Transverse colon (tissue), 4 donors: ENCODE measurements at regions not wholly inside any gene's neighbourhood (a gene's known extent, or its start where the extent isn't known, plus 50 kb on each side); places are given as distances from the start of the nearest gene placed in this dataset.

Source experiments
- DNase-seq: peaks from one replicate; pipeline ENCODE4 v3.0.0-alpha.2; 2019
- H3K27ac ChIP-seq, 4 donors: fragments of 200-600 bp; sonication (generic); 2 replicates each; pipeline ENCODE4 v1.5.1; 2016 to 2018; ENCODE audit warnings: inconsistent platforms in 4 of 4
- H3K27me3 ChIP-seq: fragments of 200-600 bp; sonication (generic); 2 replicates; pipeline ENCODE4 v1.5.1; 2017; ENCODE audit warnings: inconsistent platforms
- H3K36me3 ChIP-seq, 4 donors: fragments of 200-600 bp; sonication (generic); 2 replicates each; pipeline ENCODE4 v1.5.1; 2017 to 2019; ENCODE audit warnings: inconsistent platforms in 4 of 4
- H3K4me1 ChIP-seq, 4 donors: fragments of 200-600 bp; sonication (generic); 2 replicates each; pipeline ENCODE4 v1.5.1; 2017 to 2020; ENCODE audit warnings: inconsistent platforms in 4 of 4
- H3K4me3 ChIP-seq, 4 donors: fragments of 200-600 bp; sonication (generic); 1 replicate in 1 of 4; 2 replicates in 3 of 4; pipeline versions ENCODE4 v1.5.1 to v1.6.1; 2017 to 2019; ENCODE audit warnings: inconsistent platforms in 4 of 4
- H3K9me3 ChIP-seq, 2 donors: fragments of 200-600 bp; sonication (generic); 2 replicates each; pipeline ENCODE4 v1.5.1; 2017 to 2019; ENCODE audit warnings: inconsistent platforms in 2 of 2
- CTCF ChIP-seq, 5 experiments: fragments of 200-600 bp in 3 of 5; fragments of 450-650 bp in 2 of 5; sonication (generic) in 3 of 5; IDR thresholded peaks; 1 replicate in 2 of 5; 2 replicates in 3 of 5; pipeline ENCODE4 v1.5.1; 2016 to 2017; ENCODE audit warnings: antibody characterized with exemption in 5 of 5, inconsistent platforms in 3 of 5, mild to moderate bottlenecking in 2 of 5, moderate library complexity in 1 of 5
- EP300 ChIP-seq: sonication (generic); formaldehyde crosslinking; IDR thresholded peaks from one replicate; pipeline ENCODE4 v1.6.1; 2017; ENCODE audit warnings: antibody characterized with exemption, low read depth
- POLR2A ChIP-seq: fragments of 450-650 bp; IDR thresholded peaks from one replicate; pipeline ENCODE4 v1.6.1; 2016; ENCODE audit warnings: antibody characterized with exemption, mild to moderate bottlenecking, moderate library complexity
- POLR2AphosphoS5 ChIP-seq, 3 donors: sonication (generic); formaldehyde crosslinking; IDR thresholded peaks; one replicate each; pipeline ENCODE4 v1.6.1; 2016; ENCODE audit warnings: antibody characterized with exemption in 3 of 3
- WGBS, 2 donors: methylation state at CpG; one replicate each; pipeline ENCODE4 v1.1.5; 2018; ENCODE audit warnings: low coverage in 1 of 2; 5-methylcytosine and 5-hydroxymethylcytosine counted together
- in situ Hi-C, 4 donors: fragments of 200-750 bp; cut with MboI; loops; one replicate each; pipeline versions ENCODE4 v1.15.0 to v1.15.1; 2017; ENCODE audit warnings: low sequenced_read_pairs in 3 of 4, low pct_ligation_motif_present in 1 of 4, low pct_unique_long_range_greater_than_20kb in 1 of 4
- intact Hi-C: fragments of 100-400 bp; cut with DNase I; formaldehyde crosslinking; loops from one replicate; pipeline ENCODE4 v1.15.1; 2023; ENCODE audit warnings: low total_unique reads

GRCh38 chr12:76237086-76237701 is 111.0 kb downstream of the BBS10 start:
- H3K4me3 ChIP-seq: no peak overlapping the region
- 75 to 96% methylated on average over 5 to 7 of the region's 7 CpGs for WGBS, 2 donors
- in situ Hi-C loops: no loop called here

GRCh38 chr12:76236640-76237039 is 111.6 kb downstream of the BBS10 start:
- H3K4me1 ChIP-seq: no peaks in the 10 kb centered on the region
- in situ Hi-C loops: no loop called here
- no peak for DNase-seq
- no peaks in the 10 kb centered on the region for H3K9me3 ChIP-seq
- no peaks in the 10 kb centered on the region for H3K27me3 ChIP-seq
- no peaks in the 10 kb centered on the region for H3K36me3 ChIP-seq
- H3K4me3 ChIP-seq: no peak overlapping the region
- TF ChIP-seq EP300 (no peak), POLR2AphosphoS5 (IDR thresholded peaks at IDR 0.05) (no peak), POLR2A (no peak), CTCF (IDR thresholded peaks at IDR 0.05) (no peak)
- intact Hi-C loops: no loop called here
- WGBS, 2 donors: 74 to 89% methylated on average over 4 to 7 of the region's 7 CpGs
- H3K27ac ChIP-seq: no peak overlapping the region

More at GRCh38 chr12:76237086-76237701, 111.0 kb downstream of the BBS10 start:
- H3K27ac ChIP-seq: no peak overlapping the region
- no peaks in the 10 kb centered on the region for H3K4me1 ChIP-seq
- DNase-seq: no peak
- TF ChIP-seq POLR2A (no peak), EP300 (no peak), CTCF (IDR thresholded peaks at IDR 0.05) (no peak), POLR2AphosphoS5 (IDR thresholded peaks at IDR 0.05) (no peak)
- H3K36me3 ChIP-seq: no peaks in the 10 kb centered on the region
- no peaks in the 10 kb centered on the region for H3K27me3 ChIP-seq
- intact Hi-C loops: no loop called here
- H3K9me3 ChIP-seq: no peaks in the 10 kb centered on the region

- Histone ChIP-seq H3K9me3 (no peaks in the 10 kb centered on the region), H3K27me3 (no peaks in the 10 kb centered on the region), H3K4me3 (no peak overlapping the region), H3K4me1 (no peaks in the 10 kb centered on the region), H3K27ac (no peak overlapping the region), H3K36me3 (no peaks in the 10 kb centered on the region)
- DNase-seq: no peak
- 94 to 97% methylated on average over 2 of the region's 2 CpGs for WGBS, 2 donors
- TF ChIP-seq CTCF (IDR thresholded peaks at IDR 0.05): no peak
- TF ChIP-seq POLR2AphosphoS5 (IDR thresholded peaks at IDR 0.05): no peak
- TF ChIP-seq POLR2A: no peak
- in situ Hi-C loops (no loop called here), intact Hi-C loops (no loop called here)
Measured at GRCh38 chr12:76234741-76235140, 113.5 kb downstream of the BBS10 start.

- Histone ChIP-seq H3K27ac (no peak overlapping the region), H3K36me3 (no peaks in the 10 kb centered on the region), H3K9me3 (no peaks in the 10 kb centered on the region), H3K4me3 (no peak overlapping the region), H3K4me1 (no peaks in the 10 kb centered on the region), H3K27me3 (no peaks in the 10 kb centered on the region)
- in situ Hi-C loops: no loop called here
- intact Hi-C loops: no loop called here
- TF ChIP-seq EP300 (no peak), CTCF (IDR thresholded peaks at IDR 0.05) (no peak), POLR2AphosphoS5 (IDR thresholded peaks at IDR 0.05) (no peak)
- 100% methylated on average over 2 of the region's 2 CpGs; no CpG with 5 or more reads in 1 of the 2 donors for WGBS, 2 donors
- no peak for DNase-seq
Measured at GRCh38 chr12:76232013-76232412, 116.2 kb downstream of the BBS10 start.
